ENCODE measurements at regions not wholly inside any gene's neighbourhood (a gene's known extent, or its start where the extent isn't known, plus 50 kb on each side); places are given as distances from the start of the nearest gene placed in this dataset.

DNA sequence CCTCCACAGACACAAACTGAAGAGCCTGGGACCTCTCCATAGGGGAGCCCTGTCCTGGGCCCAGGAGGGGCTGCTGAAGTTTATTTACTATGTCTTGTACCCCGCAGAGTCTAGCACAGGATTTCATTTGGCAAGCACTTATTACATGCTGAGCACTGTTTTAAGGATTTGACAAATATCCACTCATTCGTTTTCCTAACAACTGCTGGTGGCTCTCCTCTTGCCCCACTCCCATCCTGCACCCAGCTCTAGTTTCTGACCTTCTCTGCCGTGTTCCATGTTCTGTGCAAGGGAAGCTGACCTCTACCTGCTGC, 127.0 kb upstream of the MAFB start (continued):
- no peak for TF ChIP-seq MLX (CRISPR knock-in tag; conservative IDR thresholded peaks at IDR 0.05)
- no peak for TF ChIP-seq KAT7 (CRISPR knock-in tag; IDR thresholded peaks at IDR 0.05; ENCODE audit: borderline replicate concordance)
- TF ChIP-seq DPF2 (IDR thresholded peaks at IDR 0.05): no peak
- no peak for TF ChIP-seq HCFC1 (IDR thresholded peaks at IDR 0.05; ENCODE audit: low read depth, low read length)
- TF ChIP-seq HDAC2 (IDR thresholded peaks at IDR 0.05): no peak
- no peak for TF ChIP-seq SP2 (IDR thresholded peaks at IDR 0.05; ENCODE audit: extremely low read depth, low read depth, low read length, poor library complexity, severe bottlenecking)

DNA sequence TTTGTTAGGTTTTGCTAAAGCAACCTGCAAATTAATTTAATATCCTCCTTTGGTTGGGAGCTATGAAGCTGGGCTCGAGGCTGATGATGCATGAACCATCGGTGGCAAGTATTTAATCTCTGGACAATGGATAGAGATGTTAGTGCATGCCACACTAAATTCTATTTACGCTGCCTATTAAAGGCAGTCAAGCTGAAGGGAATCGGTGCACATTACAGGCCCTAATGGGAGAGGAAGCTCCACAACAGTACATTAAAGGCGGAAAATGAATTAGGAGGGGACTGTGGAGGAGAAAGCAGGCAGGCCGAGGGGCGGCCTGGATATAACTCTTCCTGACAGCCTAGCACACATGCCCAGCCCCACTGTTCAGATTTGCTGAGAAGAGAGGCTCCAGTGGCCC, 132.4 kb upstream of the MAFB start:
- no peak for FAIRE-seq
- Histone ChIP-seq H3K4me1 (replicated peaks in 1 of 2; ENCODE audit: control insufficient read depth in 2 of 2, insufficient read depth in 2 of 2, low read length in 2 of 2) (no peaks in the 10 kb centered on the region; a peak in 3 of 5 replicates), H4K20me1 (replicated peaks; ENCODE audit: control insufficient read depth, insufficient read depth, low read length) (no peaks in the 10 kb centered on the region; the same call in 1 of the 2 replicates), H3K4me3 (no peak overlapping the region), H3K79me2 (ENCODE audit: control insufficient read depth, insufficient read depth, low read length) (no peaks in the 10 kb centered on the region), H3K9me1 (ENCODE audit: control insufficient read depth, insufficient read depth, low read length) (no peaks in the 10 kb centered on the region), H3K27ac (ENCODE audit: extremely low read depth, low read depth, low read length) (no peak overlapping the region), H3K9me3 (replicated peaks; ENCODE audit: control insufficient read depth, insufficient read depth, low read depth, low read length) (no peaks in the 10 kb centered on the region), H3K4me2 (ENCODE audit: insufficient read depth, low read length) (no peak overlapping the region), H3K9ac (ENCODE audit: insufficient read depth in 1 of 2, low read depth in 2 of 2, low read length in 2 of 2) (no peak overlapping the region), H3K36me3 (ENCODE audit: control insufficient read depth, insufficient read depth, low read length) (no peaks in the 10 kb centered on the region), H3K27me3 (ENCODE audit: control insufficient read depth in 2 of 2, insufficient read depth in 2 of 2, low read length in 2 of 2) (no peaks in the 10 kb centered on the region), H2AFZ (ENCODE audit: low read depth, low read length) (no peak overlapping the region)
- ATAC-seq: no peak
- in situ Hi-C loops (cut with MboI): no loop called here
- 0% methylated on average over 7 of the region's 7 CpGs for WGBS (ENCODE audit: insufficient coverage, low coverage, missing lambda C conversion rate)
- POLR2A ChIA-PET: interaction anchor here (0.7 kb wide), 1 partner anchor 216 kb away, joined by 3 read pairs; no protein-coding TSS in a partner anchor
- TF ChIP-seq PML (IDR thresholded peaks at IDR 0.05; ENCODE audit: low read length) (no peak), FIP1L1 (IDR thresholded peaks at IDR 0.05; ENCODE audit: low read depth, low read length, poor library complexity, severe bottlenecking) (no peak), MYNN (IDR thresholded peaks at IDR 0.05) (no peak), MYNN (CRISPR knock-in tag; IDR thresholded peaks at IDR 0.05) (no peak), MYBL2 (IDR thresholded peaks at IDR 0.05; ENCODE audit: low read depth) (no peak), MYBL2 (CRISPR knock-in tag; IDR thresholded peaks at IDR 0.05; ENCODE audit: borderline replicate concordance) (no peak), NEUROD1 (IDR thresholded peaks at IDR 0.05; ENCODE audit: borderline replicate concordance, low read depth, low read length, partially characterized antibody) (no peak)
- no peak for DNase-seq (ENCODE audit: extremely low read depth in 1 of 4, low spot score in 3 of 4)
- intact Hi-C loops (cut with micrococcal nuclease): no loop called here
- CTCF ChIA-PET (ENCODE audit: low intra/inter-chr PET ratio): no interaction called here
- BruUV-seq (replicated peaks): no TSS peak

All from K562 (cell line).